ENCODE measurements at regions not wholly inside any gene's neighbourhood (a gene's known extent, or its start where the extent isn't known, plus 50 kb on each side); places are given as distances from the start of the nearest gene placed in this dataset.

- Histone ChIP-seq H3K4me2 (ENCODE audit: insufficient read depth, low read length) (no peak overlapping the region), H2AFZ (ENCODE audit: low read depth, low read length) (no peak overlapping the region), H3K27ac (ENCODE audit: low read length) (no peak overlapping the region), H3K79me2 (ENCODE audit: insufficient read depth, low read length) (no peaks in the 10 kb centered on the region), H3K36me3 (ENCODE audit: insufficient read depth, low read length) (no peaks in the 10 kb centered on the region), H3K9ac (ENCODE audit: low read depth, low read length) (no peak overlapping the region), H3K4me3 (ENCODE audit: low read depth in 1 of 2, low read length in 2 of 2) (no peak overlapping the region), H4K20me1 (ENCODE audit: insufficient read depth, low read length) (no peaks in the 10 kb centered on the region), H3K9me3 (ENCODE audit: insufficient read depth, low read length, severe bottlenecking) (no peaks in the 10 kb centered on the region), H3K27me3 (ENCODE audit: insufficient read depth, low read length, poor library complexity) (peaks cover 5% of the 10 kb centered on the region), H3K4me1 (ENCODE audit: insufficient read depth, low read length) (no peaks in the 10 kb centered on the region)
- TF ChIP-seq EZH2 (IDR thresholded peaks at IDR 0.05; ENCODE audit: borderline replicate concordance, low read depth, low read length, severe bottlenecking) (no peak), CTCF (IDR thresholded peaks at IDR 0.05; ENCODE audit: borderline replicate concordance, extremely low read depth, low read length, poor library complexity, severe bottlenecking) (no peak)
- ATAC-seq (ENCODE audit: insufficient read depth, low read depth) (no peak), DNase-seq (no peak)
Observed at GRCh38 chr7:131724776-131725345, 168.4 kb upstream of the PODXL start.

GRCh38 chr7:131723926-131724325 lies 167.5 kb upstream of the PODXL start:
- H2AFZ ChIP-seq (ENCODE audit: low read depth, low read length) = no peak overlapping the region
- no peak overlapping the region for H3K27ac ChIP-seq (ENCODE audit: low read length)
- H3K9me3 ChIP-seq (ENCODE audit: insufficient read depth, low read length, severe bottlenecking) = no peaks in the 10 kb centered on the region
- no peak overlapping the region for H3K4me2 ChIP-seq (ENCODE audit: insufficient read depth, low read length)
- H3K27me3 ChIP-seq (ENCODE audit: insufficient read depth, low read length, poor library complexity) = peaks cover 5% of the 10 kb centered on the region
- no peak for ATAC-seq (ENCODE audit: insufficient read depth, low read depth)
- H3K36me3 ChIP-seq (ENCODE audit: insufficient read depth, low read length) = no peaks in the 10 kb centered on the region
- H3K4me3 ChIP-seq (ENCODE audit: low read depth in 1 of 2, low read length in 2 of 2) = no peak overlapping the region
- no peaks in the 10 kb centered on the region for H3K4me1 ChIP-seq (ENCODE audit: insufficient read depth, low read length)
- H4K20me1 ChIP-seq (ENCODE audit: insufficient read depth, low read length) = no peaks in the 10 kb centered on the region
- no peak for DNase-seq
- H3K79me2 ChIP-seq (ENCODE audit: insufficient read depth, low read length) = no peaks in the 10 kb centered on the region
- TF ChIP-seq CTCF (IDR thresholded peaks at IDR 0.05; ENCODE audit: borderline replicate concordance, extremely low read depth, low read length, poor library complexity, severe bottlenecking) (no peak), EZH2 (IDR thresholded peaks at IDR 0.05; ENCODE audit: borderline replicate concordance, low read depth, low read length, severe bottlenecking) (no peak)
- H3K9ac ChIP-seq (ENCODE audit: low read depth, low read length) = no peak overlapping the region

GRCh38 chr7:131722371-131722770 lies 165.9 kb upstream of the PODXL start:
- DNase-seq = no peak
- H3K4me2 ChIP-seq (ENCODE audit: insufficient read depth, low read length) = no peak overlapping the region
- no peaks in the 10 kb centered on the region for H3K9me3 ChIP-seq (ENCODE audit: insufficient read depth, low read length, severe bottlenecking)
- no peak overlapping the region for H3K27ac ChIP-seq (ENCODE audit: low read length)
- no peak for TF ChIP-seq EZH2 (IDR thresholded peaks at IDR 0.05; ENCODE audit: borderline replicate concordance, low read depth, low read length, severe bottlenecking)
- no peak for TF ChIP-seq CTCF (IDR thresholded peaks at IDR 0.05; ENCODE audit: borderline replicate concordance, extremely low read depth, low read length, poor library complexity, severe bottlenecking)
- no peaks in the 10 kb centered on the region for H3K4me1 ChIP-seq (ENCODE audit: insufficient read depth, low read length)
- no peaks in the 10 kb centered on the region for H3K36me3 ChIP-seq (ENCODE audit: insufficient read depth, low read length)
- ATAC-seq (ENCODE audit: insufficient read depth, low read depth) = no peak
- H3K27me3 ChIP-seq (ENCODE audit: insufficient read depth, low read length, poor library complexity) = peaks cover 5% of the 10 kb centered on the region
- H3K79me2 ChIP-seq (ENCODE audit: insufficient read depth, low read length) = no peaks in the 10 kb centered on the region
- no peaks in the 10 kb centered on the region for H4K20me1 ChIP-seq (ENCODE audit: insufficient read depth, low read length)
- H2AFZ ChIP-seq (ENCODE audit: low read depth, low read length) = no peak overlapping the region
- no peak overlapping the region for H3K4me3 ChIP-seq (ENCODE audit: low read depth in 1 of 2, low read length in 2 of 2)
- H3K9ac ChIP-seq (ENCODE audit: low read depth, low read length) = no peak overlapping the region

- Histone ChIP-seq H3K79me2 (ENCODE audit: insufficient read depth, low read length) (no peaks in the 10 kb centered on the region), H3K9ac (ENCODE audit: low read depth, low read length) (no peak overlapping the region), H3K36me3 (ENCODE audit: insufficient read depth, low read length) (no peaks in the 10 kb centered on the region), H3K9me3 (ENCODE audit: insufficient read depth, low read length, severe bottlenecking) (no peaks in the 10 kb centered on the region), H3K4me2 (ENCODE audit: insufficient read depth, low read length) (no peak overlapping the region), H4K20me1 (ENCODE audit: insufficient read depth, low read length) (no peaks in the 10 kb centered on the region), H2AFZ (ENCODE audit: low read depth, low read length) (no peak overlapping the region), H3K27ac (ENCODE audit: low read length) (no peak overlapping the region), H3K4me1 (ENCODE audit: insufficient read depth, low read length) (no peaks in the 10 kb centered on the region), H3K27me3 (ENCODE audit: insufficient read depth, low read length, poor library complexity) (peaks cover 5% of the 10 kb centered on the region), H3K4me3 (ENCODE audit: low read depth in 1 of 2, low read length in 2 of 2) (no peak overlapping the region)
- TF ChIP-seq CTCF (IDR thresholded peaks at IDR 0.05; ENCODE audit: borderline replicate concordance, extremely low read depth, low read length, poor library complexity, severe bottlenecking) = no peak
- no peak for TF ChIP-seq EZH2 (IDR thresholded peaks at IDR 0.05; ENCODE audit: borderline replicate concordance, low read depth, low read length, severe bottlenecking)
- ATAC-seq (ENCODE audit: insufficient read depth, low read depth) (no peak), DNase-seq (no peak)
Observed at GRCh38 chr7:131721660-131722059, 165.2 kb upstream of the PODXL start.
